A549 (cell line): ENCODE measurements at regions not wholly inside any gene's neighbourhood (a gene's known extent, or its start where the extent isn't known, plus 50 kb on each side); places are given as distances from the start of the nearest gene placed in this dataset.

Experiments used
- BHLHE40 ChIP-seq: IDR thresholded peaks from 2 replicates; pipeline ENCODE4 v1.6.1; 2012; ENCODE audit warnings: low read depth, low read length, inconsistent platforms
- FOSB ChIP-seq: fragments of 250-450 bp; sonication (Bioruptor Pico); IDR thresholded peaks from 2 replicates; pipeline ENCODE4 v1.5.0; 2020; ENCODE audit warnings: mild to moderate bottlenecking, moderate library complexity
- MYC ChIP-seq: IDR thresholded peaks from 2 replicates; pipeline ENCODE4 v1.6.1; 2012; ENCODE audit warnings: mild to moderate bottlenecking, inconsistent platforms, low read length, improper control_type of control experiment, borderline replicate concordance
- NFE2L2 ChIP-seq: fragments of 150-350 bp; conservative IDR thresholded peaks from 2 replicates; pipeline ENCODE4 v1.6.1; 2014; ENCODE audit warnings: low read length
- POLR2A ChIP-seq: IDR thresholded peaks from 2 replicates; pipeline ENCODE4 v1.6.1; 2012; ENCODE audit warnings: mild to moderate bottlenecking, low read length
- POLR2AphosphoS2 ChIP-seq: conservative IDR thresholded peaks from 2 replicates; pipeline ENCODE4 v1.6.1; 2012; ENCODE audit warnings: low read length, improper control_type of control experiment, inconsistent platforms
- RAD21 ChIP-seq, 2 experiments: fragments of >200 bp in 1 of 2; sonication (Bioruptor Twin) in 1 of 2; formaldehyde crosslinking in 1 of 2; IDR thresholded peaks in 1 of 2; conservative IDR thresholded peaks in 1 of 2; 2 replicates in 1 of 2; 3 replicates in 1 of 2; pipeline ENCODE4 v1.6.1; 2012 to 2018; ENCODE audit warnings: inconsistent platforms in 1 of 2
- SMC3 ChIP-seq: fragments of >200 bp; sonication (Bioruptor Twin); formaldehyde crosslinking; IDR thresholded peaks from 3 replicates; pipeline ENCODE4 v1.6.1; 2018; ENCODE audit warnings: inconsistent platforms
- USF2 ChIP-seq: fragments of 450-650 bp; IDR thresholded peaks from 2 replicates; pipeline ENCODE4 v1.6.1; 2014; ENCODE audit warnings: antibody characterized with exemption
- ZNF302 ChIP-seq: fragments of 250-450 bp; sonication (Bioruptor Pico); IDR thresholded peaks from 2 replicates; pipeline ENCODE4 v1.9.0; 2021; ENCODE audit warnings: inconsistent platforms, mild to moderate bottlenecking, moderate library complexity
- TF ChIP-seq, protein P1 (sequence below): fragments of >200 bp; sonication (Bioruptor Twin); formaldehyde crosslinking; IDR thresholded peaks from 3 replicates; pipeline ENCODE4 v1.5.1; 2016
- TF ChIP-seq, protein P2 (sequence below): fragments of 150-350 bp; IDR thresholded peaks from 2 replicates; pipeline ENCODE4 v1.6.1; 2014; ENCODE audit warnings: low read depth, mild to moderate bottlenecking, low read length
- TF ChIP-seq, protein P3 (sequence below): IDR thresholded peaks from 2 replicates; pipeline ENCODE4 v1.6.1; 2012; ENCODE audit warnings: low read depth, borderline replicate concordance

DNA sequence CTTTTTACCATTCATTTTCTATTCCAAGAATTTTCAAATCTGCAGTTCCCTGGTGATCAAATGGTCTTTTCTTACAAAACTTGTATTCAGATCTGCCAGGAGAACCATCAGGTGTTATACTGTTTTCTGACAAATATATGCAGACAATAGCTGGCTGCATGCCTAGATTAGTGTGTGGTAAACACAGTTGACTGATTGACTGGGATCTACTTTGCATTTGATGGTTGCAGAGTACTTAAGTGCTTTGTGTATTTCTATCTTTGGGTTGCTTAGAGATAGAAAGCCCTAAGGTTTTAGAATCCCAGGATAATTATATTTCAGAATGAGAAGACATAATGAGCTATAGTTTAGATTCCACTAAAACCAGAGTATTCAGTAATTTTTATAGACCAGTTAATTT is 102.0 kb upstream of the CHODL start:
- TF ChIP-seq, protein P1, sequence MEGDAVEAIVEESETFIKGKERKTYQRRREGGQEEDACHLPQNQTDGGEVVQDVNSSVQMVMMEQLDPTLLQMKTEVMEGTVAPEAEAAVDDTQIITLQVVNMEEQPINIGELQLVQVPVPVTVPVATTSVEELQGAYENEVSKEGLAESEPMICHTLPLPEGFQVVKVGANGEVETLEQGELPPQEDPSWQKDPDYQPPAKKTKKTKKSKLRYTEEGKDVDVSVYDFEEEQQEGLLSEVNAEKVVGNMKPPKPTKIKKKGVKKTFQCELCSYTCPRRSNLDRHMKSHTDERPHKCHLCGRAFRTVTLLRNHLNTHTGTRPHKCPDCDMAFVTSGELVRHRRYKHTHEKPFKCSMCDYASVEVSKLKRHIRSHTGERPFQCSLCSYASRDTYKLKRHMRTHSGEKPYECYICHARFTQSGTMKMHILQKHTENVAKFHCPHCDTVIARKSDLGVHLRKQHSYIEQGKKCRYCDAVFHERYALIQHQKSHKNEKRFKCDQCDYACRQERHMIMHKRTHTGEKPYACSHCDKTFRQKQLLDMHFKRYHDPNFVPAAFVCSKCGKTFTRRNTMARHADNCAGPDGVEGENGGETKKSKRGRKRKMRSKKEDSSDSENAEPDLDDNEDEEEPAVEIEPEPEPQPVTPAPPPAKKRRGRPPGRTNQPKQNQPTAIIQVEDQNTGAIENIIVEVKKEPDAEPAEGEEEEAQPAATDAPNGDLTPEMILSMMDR: no peak
- TF ChIP-seq, protein P2, sequence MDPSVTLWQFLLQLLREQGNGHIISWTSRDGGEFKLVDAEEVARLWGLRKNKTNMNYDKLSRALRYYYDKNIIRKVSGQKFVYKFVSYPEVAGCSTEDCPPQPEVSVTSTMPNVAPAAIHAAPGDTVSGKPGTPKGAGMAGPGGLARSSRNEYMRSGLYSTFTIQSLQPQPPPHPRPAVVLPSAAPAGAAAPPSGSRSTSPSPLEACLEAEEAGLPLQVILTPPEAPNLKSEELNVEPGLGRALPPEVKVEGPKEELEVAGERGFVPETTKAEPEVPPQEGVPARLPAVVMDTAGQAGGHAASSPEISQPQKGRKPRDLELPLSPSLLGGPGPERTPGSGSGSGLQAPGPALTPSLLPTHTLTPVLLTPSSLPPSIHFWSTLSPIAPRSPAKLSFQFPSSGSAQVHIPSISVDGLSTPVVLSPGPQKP: no peak
- TF ChIP-seq POLR2AphosphoS2 (no peak), SMC3 (no peak), POLR2A (no peak), BHLHE40 (no peak), RAD21 (conservative IDR thresholded peaks at IDR 0.05 in 1 of 2, IDR thresholded peaks at IDR 0.05 in 1 of 2) (no peak), MYC (no peak), USF2 (no peak), NFE2L2 (no peak), ZNF302 (no peak), FOSB (no peak)
- TF ChIP-seq, protein P3, sequence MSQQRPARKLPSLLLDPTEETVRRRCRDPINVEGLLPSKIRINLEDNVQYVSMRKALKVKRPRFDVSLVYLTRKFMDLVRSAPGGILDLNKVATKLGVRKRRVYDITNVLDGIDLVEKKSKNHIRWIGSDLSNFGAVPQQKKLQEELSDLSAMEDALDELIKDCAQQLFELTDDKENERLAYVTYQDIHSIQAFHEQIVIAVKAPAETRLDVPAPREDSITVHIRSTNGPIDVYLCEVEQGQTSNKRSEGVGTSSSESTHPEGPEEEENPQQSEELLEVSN: no peak
